Left lung (tissue), 4 donors: ENCODE measurements at regions not wholly inside any gene's neighbourhood (a gene's known extent, or its start where the extent isn't known, plus 50 kb on each side); places are given as distances from the start of the nearest gene placed in this dataset.

Experiments
- ATAC-seq: fragments of 200-7000 bp; cut with Tn5 transposase; one replicate; pipeline ENCODE4 v1.9.1; 2020; ENCODE audit warnings: moderate library complexity
- DNase-seq, 4 donors: peaks; one replicate each; pipeline ENCODE4 v3.0.0-alpha.2; 2013 to 2020
- H3K27ac ChIP-seq, 2 donors: fragments of 200-600 bp; sonication (generic) in 1 of 2; one replicate each; pipeline versions ENCODE4 v1.5.0 to v1.8.0; 2020 to 2021
- H3K27me3 ChIP-seq, 2 donors: fragments of 200-600 bp; sonication (generic) in 1 of 2; one replicate each; pipeline versions ENCODE4 v1.5.0 to v1.8.0; 2020 to 2021
- H3K36me3 ChIP-seq, 2 donors: fragments of 200-600 bp; sonication (generic) in 1 of 2; one replicate each; pipeline versions ENCODE4 v1.5.0 to v1.8.0; 2020 to 2021
- H3K4me1 ChIP-seq, 2 donors: fragments of 200-600 bp; one replicate each; pipeline ENCODE4 v1.8.0; 2021
- H3K4me3 ChIP-seq, 2 donors: fragments of 200-600 bp; sonication (generic) in 1 of 2; one replicate each; pipeline versions ENCODE4 v1.5.0 to v1.8.0; 2020 to 2021; ENCODE audit warnings: mild to moderate bottlenecking in 1 of 2
- H3K9me3 ChIP-seq, 2 donors: fragments of 200-600 bp; sonication (generic) in 1 of 2; one replicate each; pipeline versions ENCODE4 v1.5.0 to v1.8.0; 2020 to 2021
- intact Hi-C, 2 donors: fragments of 100-400 bp; cut with DNase I; formaldehyde crosslinking; loops; one replicate each; pipeline versions ENCODE4 v1.11.2 to v1.14.2; 2022
- TF ChIP-seq, protein P1 (sequence below), 2 donors: fragments of 200-600 bp; sonication (generic) in 1 of 2; IDR thresholded peaks; one replicate each; pipeline versions ENCODE4 v1.5.0 to v1.8.0; 2021; ENCODE audit warnings: antibody characterized with exemption in 2 of 2
- donor health status: DM: no; HTN: yes; CAD: no.
- donor health status: DM: no; HTN: no; CAD: no.

GRCh38 chr5:87115839-87116364, 151.8 kb upstream of the RASA1 start:
- Histone ChIP-seq H3K36me3 (no peaks in the 10 kb centered on the region), H3K4me3 (no peak overlapping the region), H3K9me3 (no peaks in the 10 kb centered on the region), H3K27ac (no peak overlapping the region), H3K4me1 (peaks cover 0 to 6% of the 10 kb centered on the region in 2 donors), H3K27me3 (no peaks in the 10 kb centered on the region)
- DNase-seq (no peak), ATAC-seq (no peak)
- TF ChIP-seq, protein P1, sequence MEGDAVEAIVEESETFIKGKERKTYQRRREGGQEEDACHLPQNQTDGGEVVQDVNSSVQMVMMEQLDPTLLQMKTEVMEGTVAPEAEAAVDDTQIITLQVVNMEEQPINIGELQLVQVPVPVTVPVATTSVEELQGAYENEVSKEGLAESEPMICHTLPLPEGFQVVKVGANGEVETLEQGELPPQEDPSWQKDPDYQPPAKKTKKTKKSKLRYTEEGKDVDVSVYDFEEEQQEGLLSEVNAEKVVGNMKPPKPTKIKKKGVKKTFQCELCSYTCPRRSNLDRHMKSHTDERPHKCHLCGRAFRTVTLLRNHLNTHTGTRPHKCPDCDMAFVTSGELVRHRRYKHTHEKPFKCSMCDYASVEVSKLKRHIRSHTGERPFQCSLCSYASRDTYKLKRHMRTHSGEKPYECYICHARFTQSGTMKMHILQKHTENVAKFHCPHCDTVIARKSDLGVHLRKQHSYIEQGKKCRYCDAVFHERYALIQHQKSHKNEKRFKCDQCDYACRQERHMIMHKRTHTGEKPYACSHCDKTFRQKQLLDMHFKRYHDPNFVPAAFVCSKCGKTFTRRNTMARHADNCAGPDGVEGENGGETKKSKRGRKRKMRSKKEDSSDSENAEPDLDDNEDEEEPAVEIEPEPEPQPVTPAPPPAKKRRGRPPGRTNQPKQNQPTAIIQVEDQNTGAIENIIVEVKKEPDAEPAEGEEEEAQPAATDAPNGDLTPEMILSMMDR (IDR thresholded peaks at IDR 0.05), result no peak
- intact Hi-C loops, result no loop called here

DNA sequence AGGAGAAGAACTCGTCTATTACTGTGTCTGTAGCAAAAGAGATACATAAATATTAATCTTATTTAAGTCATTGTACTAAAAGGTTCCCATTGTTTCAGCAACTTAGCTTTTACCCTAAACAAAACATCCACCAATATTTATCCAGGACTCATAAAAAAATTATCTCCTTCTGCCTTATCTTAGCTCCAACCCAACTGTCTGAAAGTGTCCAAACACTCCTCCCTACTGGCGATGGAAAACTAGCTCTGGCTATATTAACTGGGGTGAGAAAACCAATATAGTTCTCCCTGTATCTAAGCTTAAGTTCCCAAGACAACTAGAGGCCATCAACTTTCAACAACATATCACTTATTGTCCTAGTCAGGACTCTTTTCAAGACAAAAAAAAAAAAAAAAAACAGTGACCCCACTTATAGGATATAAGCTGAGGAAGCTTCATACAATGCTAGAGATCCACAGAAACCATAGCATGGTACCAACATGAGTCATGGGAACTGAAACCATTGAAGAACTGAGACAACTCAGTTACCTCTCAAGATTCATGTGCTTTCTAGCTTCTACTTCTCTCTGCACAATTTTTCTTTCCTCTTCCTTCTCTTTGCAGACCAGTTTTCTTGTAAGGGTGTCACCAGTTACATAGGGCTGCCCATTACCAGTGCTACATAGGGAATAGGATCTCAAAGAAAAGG, 150.7 kb upstream of the RASA1 start:
- TF ChIP-seq, protein P1 (IDR thresholded peaks at IDR 0.05), result no peak
- no peaks in the 10 kb centered on the region for H3K9me3 ChIP-seq
- H3K27ac ChIP-seq, result no peak overlapping the region
- H3K36me3 ChIP-seq, result no peaks in the 10 kb centered on the region
- intact Hi-C loops, result no loop called here
- no peak for ATAC-seq
- peaks cover 0 to 17% of the 10 kb centered on the region in 2 donors for H3K4me1 ChIP-seq
- no peak for DNase-seq
- no peaks in the 10 kb centered on the region for H3K27me3 ChIP-seq
- no peak overlapping the region for H3K4me3 ChIP-seq

DNA sequence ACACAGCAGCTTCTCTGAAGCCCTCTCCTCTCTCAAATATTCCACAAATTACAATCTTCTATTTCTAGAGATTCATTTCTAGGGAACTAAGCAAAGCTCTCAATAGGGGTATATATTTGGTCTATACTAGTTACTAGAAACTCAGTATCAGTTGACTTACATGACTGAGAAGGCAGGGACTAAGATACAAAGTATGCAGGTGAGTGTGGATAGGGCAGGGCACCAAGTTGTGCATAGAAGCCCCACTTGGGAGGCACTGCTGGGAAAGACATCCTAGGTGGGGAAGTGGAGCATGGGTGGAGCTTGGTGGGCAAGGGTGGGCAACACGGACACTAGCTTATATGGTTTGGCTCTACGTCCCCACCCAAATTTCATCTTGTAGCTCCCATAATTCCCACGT, 148.1 kb upstream of the RASA1 start:
- H3K9me3 ChIP-seq, result no peaks in the 10 kb centered on the region
- ATAC-seq, result no peak
- H3K4me1 ChIP-seq, result peaks cover 0 to 18% of the 10 kb centered on the region in 2 donors
- H3K27ac ChIP-seq, result no peak overlapping the region
- H3K36me3 ChIP-seq, result no peaks in the 10 kb centered on the region
- no peak overlapping the region for H3K4me3 ChIP-seq
- no peak for DNase-seq
- intact Hi-C loops, result no loop called here
- TF ChIP-seq, protein P1 (IDR thresholded peaks at IDR 0.05), result no peak
- no peaks in the 10 kb centered on the region for H3K27me3 ChIP-seq

- Histone ChIP-seq H3K27me3 (no peaks in the 10 kb centered on the region), H3K4me3 (no peak overlapping the region), H3K36me3 (no peaks in the 10 kb centered on the region), H3K9me3 (no peaks in the 10 kb centered on the region), H3K4me1 (peaks cover 0 to 18% of the 10 kb centered on the region in 2 donors), H3K27ac (peak overlapping the region; percentile 2 to 21)
- intact Hi-C loops, result no loop called here
- ATAC-seq (peak; percentile 75), DNase-seq (no peak)
- TF ChIP-seq, protein P1 (IDR thresholded peaks at IDR 0.05), result no peak
These were observed 147.0 kb upstream of the RASA1 start for GRCh38 chr5:87120518-87121303.
